BLaER1 (cell line): ENCODE measurements at regions not wholly inside any gene's neighbourhood (a gene's known extent, or its start where the extent isn't known, plus 50 kb on each side); places are given as distances from the start of the nearest gene placed in this dataset.

Source experiments
- H3K27ac ChIP-seq: shearing (Covaris generic); formaldehyde crosslinking; 2 replicates; pipeline ENCODE4 v1.8.1; 2022
- H3K27me3 ChIP-seq: shearing (Covaris generic); formaldehyde crosslinking; 2 replicates; pipeline ENCODE4 v1.8.1; 2022
- H3K36me3 ChIP-seq: shearing (Covaris generic); formaldehyde crosslinking; 2 replicates; pipeline ENCODE4 v1.8.1; 2022
- H3K4me1 ChIP-seq: shearing (Covaris generic); formaldehyde crosslinking; 2 replicates; pipeline ENCODE4 v1.8.1; 2022
- H3K4me2 ChIP-seq: shearing (Covaris generic); formaldehyde crosslinking; 2 replicates; pipeline ENCODE4 v1.8.1; 2022
- H3K4me3 ChIP-seq: shearing (Covaris generic); formaldehyde crosslinking; 2 replicates; pipeline ENCODE4 v1.8.1; 2022
- H3K9ac ChIP-seq: shearing (Covaris generic); formaldehyde crosslinking; 2 replicates; pipeline ENCODE4 v1.8.1; 2022
- H3K9me3 ChIP-seq: shearing (Covaris generic); formaldehyde crosslinking; 2 replicates; pipeline ENCODE4 v1.8.1; 2022
- H4K20me1 ChIP-seq: shearing (Covaris generic); formaldehyde crosslinking; 2 replicates; pipeline ENCODE4 v1.8.1; 2022
- Cebpa-rat ChIP-seq: shearing (Covaris generic); IDR thresholded peaks from 2 replicates; pipeline ENCODE4 v1.8.1; 2022

DNA sequence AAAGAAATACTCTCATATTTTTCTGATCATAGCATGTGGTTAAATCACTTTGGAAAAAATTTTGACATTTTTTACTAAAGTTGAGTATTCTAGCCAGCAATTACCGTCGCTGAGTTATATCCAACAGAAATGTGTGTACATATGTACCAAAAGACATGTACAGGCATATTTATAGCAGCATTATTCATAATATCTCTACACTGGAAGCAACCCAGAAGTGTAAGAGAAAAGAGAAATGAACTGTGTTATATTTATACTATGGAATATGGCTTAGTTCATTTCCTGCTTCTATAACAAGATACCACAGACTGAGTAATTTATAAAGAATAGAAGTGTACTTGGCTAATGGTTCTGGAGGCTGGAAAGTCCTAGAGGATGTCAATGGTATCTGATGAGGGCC lies 474.0 kb upstream of the GJE1 start:
- no peak overlapping the region for H3K27ac ChIP-seq
- no peak overlapping the region for H3K9ac ChIP-seq
- no peaks in the 10 kb centered on the region for H3K36me3 ChIP-seq
- no peaks in the 10 kb centered on the region for H3K27me3 ChIP-seq
- no peak for TF ChIP-seq Cebpa-rat
- no peaks in the 10 kb centered on the region for H3K4me1 ChIP-seq
- H3K4me2 ChIP-seq, result no peak overlapping the region
- no peaks in the 10 kb centered on the region for H3K9me3 ChIP-seq
- no peak overlapping the region for H3K4me3 ChIP-seq
- no peaks in the 10 kb centered on the region for H4K20me1 ChIP-seq

- Histone ChIP-seq H3K9ac (no peak overlapping the region), H3K27me3 (no peaks in the 10 kb centered on the region)
- TF ChIP-seq Cebpa-rat, result no peak
Measured at GRCh38 chr6:141657812-141658211, 474.9 kb upstream of the GJE1 start.

GRCh38 chr6:141653590-141653989 lies 479.1 kb upstream of the GJE1 start:
- H3K36me3 ChIP-seq, result no peaks in the 10 kb centered on the region
- H3K4me3 ChIP-seq, result no peak overlapping the region
- no peaks in the 10 kb centered on the region for H3K4me1 ChIP-seq
- H3K27me3 ChIP-seq, result no peaks in the 10 kb centered on the region
- TF ChIP-seq Cebpa-rat, result no peak
- H3K9me3 ChIP-seq, result no peaks in the 10 kb centered on the region
- H3K4me2 ChIP-seq, result no peak overlapping the region
- no peaks in the 10 kb centered on the region for H4K20me1 ChIP-seq
- no peak overlapping the region for H3K9ac ChIP-seq
- H3K27ac ChIP-seq, result no peak overlapping the region

More at GRCh38 chr6:141657812-141658211, 474.9 kb upstream of the GJE1 start:
- Histone ChIP-seq H3K4me1 (no peaks in the 10 kb centered on the region), H3K27ac (no peak overlapping the region), H3K36me3 (no peaks in the 10 kb centered on the region), H4K20me1 (no peaks in the 10 kb centered on the region), H3K4me3 (no peak overlapping the region), H3K4me2 (no peak overlapping the region), H3K9me3 (no peaks in the 10 kb centered on the region)

DNA sequence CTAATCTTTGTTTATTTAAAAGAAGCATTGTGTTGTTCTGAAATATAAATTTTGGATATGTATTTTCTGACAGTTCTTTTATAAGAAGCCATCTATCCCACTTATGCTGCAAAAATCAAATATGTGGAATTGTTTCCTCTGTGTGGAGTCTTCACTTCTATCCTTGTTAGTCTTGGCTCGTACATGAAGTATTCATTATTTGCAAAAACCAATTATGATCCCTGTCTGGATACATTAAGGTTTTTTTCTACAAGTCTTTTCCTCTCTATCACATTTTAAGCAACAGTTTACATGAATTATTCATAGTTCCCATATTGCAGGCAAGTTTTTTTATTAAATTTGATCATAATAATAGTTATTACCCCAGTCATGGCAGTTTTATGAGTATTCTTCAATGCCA lies 490.8 kb upstream of the GJE1 start:
- Histone ChIP-seq H3K4me1 (no peaks in the 10 kb centered on the region), H3K4me3 (no peak overlapping the region), H3K36me3 (no peaks in the 10 kb centered on the region), H3K9me3 (no peaks in the 10 kb centered on the region), H3K9ac (no peak overlapping the region), H3K27ac (no peak overlapping the region), H3K27me3 (no peaks in the 10 kb centered on the region), H4K20me1 (no peaks in the 10 kb centered on the region), H3K4me2 (no peak overlapping the region)
- no peak for TF ChIP-seq Cebpa-rat

DNA sequence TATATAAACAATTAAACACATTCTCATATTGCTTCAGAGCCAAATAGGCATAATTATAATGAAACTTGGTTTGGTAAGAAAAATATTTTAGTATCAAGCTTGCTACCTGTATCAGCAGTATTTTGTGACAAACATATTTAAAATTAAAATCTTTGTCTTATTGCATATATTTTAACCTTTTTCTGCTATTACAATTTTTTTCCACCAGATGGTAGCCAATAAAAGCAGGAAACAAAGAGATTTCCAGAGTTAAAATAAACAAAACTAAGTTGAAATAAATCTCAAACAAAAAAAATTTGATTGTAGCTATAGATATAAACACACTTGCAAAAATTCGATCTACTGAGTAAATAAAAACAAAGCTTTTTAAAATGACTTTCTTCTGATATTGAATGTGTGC lies 491.3 kb upstream of the GJE1 start:
- no peak overlapping the region for H3K4me2 ChIP-seq
- no peak for TF ChIP-seq Cebpa-rat
- H4K20me1 ChIP-seq, result no peaks in the 10 kb centered on the region
- H3K4me1 ChIP-seq, result no peaks in the 10 kb centered on the region
- H3K36me3 ChIP-seq, result no peaks in the 10 kb centered on the region
- no peak overlapping the region for H3K9ac ChIP-seq
- H3K27ac ChIP-seq, result no peak overlapping the region
- no peak overlapping the region for H3K4me3 ChIP-seq
- H3K27me3 ChIP-seq, result no peaks in the 10 kb centered on the region
- H3K9me3 ChIP-seq, result no peaks in the 10 kb centered on the region

DNA sequence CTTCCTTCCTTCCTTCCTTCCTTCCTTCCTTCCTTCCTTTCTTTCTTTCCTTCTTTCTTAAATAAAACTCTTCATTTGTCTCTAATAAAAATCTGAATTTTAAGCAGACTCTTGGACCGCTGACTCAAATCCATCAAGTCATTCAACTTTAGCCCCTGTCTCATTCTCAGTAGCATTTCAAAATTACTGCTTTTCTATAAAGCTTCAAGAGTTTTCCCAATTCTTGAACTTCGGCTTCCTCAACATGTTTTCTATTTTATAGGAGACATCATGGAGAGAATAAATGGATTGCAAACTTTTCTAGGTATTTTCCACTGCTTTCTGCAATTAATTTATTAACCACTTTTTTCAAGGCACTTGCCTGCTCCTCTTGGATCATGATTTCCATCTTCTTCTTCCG lies 497.1 kb upstream of the GJE1 start:
- Histone ChIP-seq H3K4me1 (no peaks in the 10 kb centered on the region), H3K9ac (no peak overlapping the region), H3K27me3 (no peaks in the 10 kb centered on the region), H3K4me2 (no peak overlapping the region), H3K27ac (no peak overlapping the region), H4K20me1 (no peaks in the 10 kb centered on the region), H3K4me3 (no peak overlapping the region), H3K36me3 (no peaks in the 10 kb centered on the region), H3K9me3 (no peaks in the 10 kb centered on the region)
- no peak for TF ChIP-seq Cebpa-rat

GRCh38 chr6:141634269-141634668 lies 498.5 kb upstream of the GJE1 start:
- no peak for TF ChIP-seq Cebpa-rat
- no peak overlapping the region for H3K4me3 ChIP-seq
- no peaks in the 10 kb centered on the region for H4K20me1 ChIP-seq
- no peak overlapping the region for H3K4me2 ChIP-seq
- no peak overlapping the region for H3K9ac ChIP-seq
- H3K27me3 ChIP-seq, result no peaks in the 10 kb centered on the region
- H3K36me3 ChIP-seq, result no peaks in the 10 kb centered on the region
- H3K9me3 ChIP-seq, result no peaks in the 10 kb centered on the region
- H3K27ac ChIP-seq, result no peak overlapping the region
- no peaks in the 10 kb centered on the region for H3K4me1 ChIP-seq

DNA sequence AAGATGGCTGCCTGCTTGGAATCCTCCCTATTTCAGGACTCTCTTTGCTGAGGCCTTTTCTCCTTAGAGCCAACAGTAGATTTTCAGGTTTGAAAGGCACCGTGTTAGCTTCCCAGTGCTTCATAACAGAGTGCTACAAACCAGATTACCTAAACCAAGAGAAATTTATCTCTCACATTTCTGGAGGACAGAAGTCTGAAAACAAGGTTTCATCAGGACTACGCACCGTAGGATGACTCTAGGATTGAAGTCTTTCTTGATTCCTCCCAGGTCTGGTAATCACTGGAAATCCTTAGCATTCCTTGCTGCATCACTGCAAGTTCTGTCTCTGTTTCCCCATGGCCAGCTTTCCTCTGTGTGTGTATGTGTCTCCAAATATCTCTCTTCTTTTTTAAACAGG lies 508.4 kb upstream of the GJE1 start:
- H3K27me3 ChIP-seq, result no peaks in the 10 kb centered on the region
- H3K9ac ChIP-seq, result no peak overlapping the region
- H4K20me1 ChIP-seq, result no peaks in the 10 kb centered on the region
- H3K4me3 ChIP-seq, result no peak overlapping the region
- H3K36me3 ChIP-seq, result no peaks in the 10 kb centered on the region
- H3K4me1 ChIP-seq, result no peaks in the 10 kb centered on the region
- TF ChIP-seq Cebpa-rat, result no peak
- no peaks in the 10 kb centered on the region for H3K9me3 ChIP-seq
- H3K4me2 ChIP-seq, result no peak overlapping the region
- no peak overlapping the region for H3K27ac ChIP-seq

DNA sequence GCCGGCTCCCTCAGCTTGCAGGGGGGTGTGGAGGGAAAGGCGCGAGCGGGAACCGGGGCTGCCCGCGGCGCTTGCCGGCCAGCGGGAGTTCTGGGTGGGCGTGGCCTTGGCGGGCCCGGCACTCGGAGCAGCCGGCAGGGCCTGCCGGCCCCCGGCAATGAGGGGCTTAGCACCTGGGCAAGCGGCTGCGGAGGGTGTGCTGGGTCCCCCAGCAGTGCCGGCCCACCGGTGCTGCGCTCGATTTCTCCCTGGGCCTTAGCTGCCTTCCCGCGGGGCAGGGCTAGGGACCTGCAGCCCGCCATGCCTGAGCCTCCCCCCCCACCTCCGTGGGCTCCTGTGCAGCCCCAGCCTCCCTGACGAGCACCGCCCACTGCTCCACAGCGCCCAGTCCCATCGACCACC lies 514.5 kb upstream of the GJE1 start:
- Histone ChIP-seq H3K9me3 (peaks cover 7% of the 10 kb centered on the region; the same call in 1 of the 2 replicates), H3K4me2 (no peak overlapping the region), H3K4me1 (no peaks in the 10 kb centered on the region), H3K9ac (no peak overlapping the region), H3K36me3 (no peaks in the 10 kb centered on the region), H3K27ac (no peak overlapping the region), H4K20me1 (no peaks in the 10 kb centered on the region), H3K27me3 (no peaks in the 10 kb centered on the region), H3K4me3 (no peak overlapping the region)
- TF ChIP-seq Cebpa-rat, result no peak

DNA sequence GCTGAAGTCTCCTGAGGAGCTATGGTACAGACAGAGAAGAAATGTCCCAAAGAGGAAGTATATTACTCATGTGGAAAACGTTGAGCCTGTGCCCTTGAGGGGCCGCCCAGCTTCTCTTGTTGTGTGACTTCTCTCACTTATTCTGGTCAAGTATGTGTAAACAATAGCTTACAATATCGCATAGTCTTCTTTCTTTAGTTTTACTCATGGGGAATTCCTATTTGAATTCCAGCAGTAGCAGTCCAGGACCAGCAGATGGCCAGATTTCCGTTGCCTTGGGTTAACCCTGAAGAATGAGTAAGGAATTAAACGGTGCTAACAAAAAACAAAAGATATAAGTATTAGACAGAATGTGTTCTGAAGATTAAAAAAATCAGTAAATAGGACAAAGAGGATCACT lies 522.0 kb upstream of the GJE1 start:
- Histone ChIP-seq H3K9me3 (0 out of 2 replicates have a peak, but pooled peaks cover 11% of the 10 kb centered on the region), H3K36me3 (no peaks in the 10 kb centered on the region), H3K4me3 (no peak overlapping the region), H3K4me1 (no peaks in the 10 kb centered on the region), H3K4me2 (no peak overlapping the region), H3K27ac (no peak overlapping the region), H3K27me3 (no peaks in the 10 kb centered on the region), H3K9ac (no peak overlapping the region), H4K20me1 (no peaks in the 10 kb centered on the region)
- no peak for TF ChIP-seq Cebpa-rat

DNA sequence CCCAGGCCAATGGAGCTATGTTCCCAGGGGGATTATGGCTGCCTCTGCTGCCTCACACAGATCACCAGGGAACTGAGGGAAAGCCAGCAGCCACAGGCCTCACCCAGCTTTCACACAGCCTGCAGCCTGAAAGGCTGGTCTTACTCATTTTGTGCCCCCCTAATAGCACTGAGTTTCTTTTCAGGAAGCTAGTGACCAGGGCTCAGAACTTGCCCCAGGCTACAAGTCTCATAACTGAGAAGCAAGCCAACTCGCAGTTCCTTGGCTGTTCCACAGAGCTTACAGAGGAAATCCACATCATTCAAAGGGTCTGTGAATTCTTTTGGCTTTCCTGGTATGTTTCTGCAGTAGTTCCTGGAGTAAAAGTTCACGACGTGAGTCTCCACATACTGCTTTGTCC lies 524.8 kb upstream of the GJE1 start:
- H3K27me3 ChIP-seq, result no peaks in the 10 kb centered on the region

More for the DNA sequence above, 524.8 kb upstream of the GJE1 start:
- no peak for TF ChIP-seq Cebpa-rat
- H4K20me1 ChIP-seq, result no peaks in the 10 kb centered on the region
- H3K4me1 ChIP-seq, result no peaks in the 10 kb centered on the region
- H3K4me2 ChIP-seq, result no peak overlapping the region
- H3K36me3 ChIP-seq, result no peaks in the 10 kb centered on the region
- no peak overlapping the region for H3K27ac ChIP-seq
- no peak overlapping the region for H3K9ac ChIP-seq
- no peak overlapping the region for H3K4me3 ChIP-seq
- 0 out of 2 replicates have a peak, but pooled peaks cover 11% of the 10 kb centered on the region for H3K9me3 ChIP-seq
